H1 (cell line): ENCODE measurements at regions not wholly inside any gene's neighbourhood (a gene's known extent, or its start where the extent isn't known, plus 50 kb on each side); places are given as distances from the start of the nearest gene placed in this dataset.

Experiments
- CTCF ChIA-PET: fragments of 300-600 bp; sonication (Branson Sonifier 250); formaldehyde crosslinking; loops from one replicate; lab custom pipeline; 2021; ENCODE audit not compliant: partially characterized antibody; lab: Charles Lee
- POLR2A ChIA-PET: fragments of 300-600 bp; sonication (Branson Sonifier 250); formaldehyde crosslinking; loops from one replicate; lab custom pipeline; 2021; ENCODE audit warnings: inconsistent platforms; ENCODE audit not compliant: partially characterized antibody; lab: Charles Lee
- DNase-seq, 2 experiments: peaks; one replicate each; pipeline versions ENCODE4 v3.0.0 to v3.0.0-alpha.2; 2010 to 2022; ENCODE audit warnings: low spot score in 2 of 2, low read depth in 1 of 2, mixed read lengths in 1 of 2
- FAIRE-seq: peaks from 2 replicates; lab custom pipeline; 2011; peaks lifted over from hg19 to GRCh38; lab: Jason Lieb, UNC
- H2AFZ ChIP-seq: 2 replicates; pipeline ENCODE4 v1.8.1; 2012; ENCODE audit warnings: low read length, inconsistent platforms
- H2AK5ac ChIP-seq: 2 replicates; pipeline ENCODE4 v1.6.1; 2013; ENCODE audit warnings: low read depth, low read length
- H2BK120ac ChIP-seq: replicated peaks from 2 replicates; pipeline ENCODE3; 2013; ENCODE audit warnings: low read depth, low read length, inconsistent platforms
- H2BK12ac ChIP-seq: 2 replicates; pipeline ENCODE4 v1.6.1; 2013; ENCODE audit warnings: low read depth, low read length
- H2BK15ac ChIP-seq: 2 replicates; pipeline ENCODE4 v1.6.1; 2013; ENCODE audit warnings: low read length
- H2BK20ac ChIP-seq: 2 replicates; pipeline ENCODE4 v1.6.1; 2013; ENCODE audit warnings: low read length
- H2BK5ac ChIP-seq: 2 replicates; pipeline ENCODE4 v1.6.1; 2013; ENCODE audit warnings: low read depth, low read length
- H3K14ac ChIP-seq: 2 replicates; pipeline ENCODE4 v1.6.1; 2013; ENCODE audit warnings: inconsistent platforms; ENCODE audit not compliant: insufficient read length
- H3K18ac ChIP-seq: 2 replicates; pipeline ENCODE4 v1.6.1; 2013; ENCODE audit warnings: low read length; ENCODE audit errors: extremely low read depth
- H3K23ac ChIP-seq: 2 replicates; pipeline ENCODE4 v1.6.1; 2013; ENCODE audit warnings: inconsistent platforms; ENCODE audit not compliant: insufficient read length
- H3K23me2 ChIP-seq: 2 replicates; pipeline ENCODE4 v1.6.1; 2013; ENCODE audit warnings: low read depth, low read length
- H3K27ac ChIP-seq: 2 replicates; pipeline ENCODE4 v1.6.1; 2011; ENCODE audit warnings: low read depth, low read length, inconsistent platforms
- H3K27me3 ChIP-seq, 4 experiments: replicated peaks in 1 of 4; 1 replicate in 1 of 4; 2 replicates in 3 of 4; pipeline versions ENCODE4 v1.6.1 to v1.8.1; 2011 to 2013; ENCODE audit warnings: low read length in 3 of 4, mild to moderate bottlenecking in 3 of 4, inconsistent platforms in 2 of 4, mixed read lengths in 2 of 4, moderate library complexity in 1 of 4; ENCODE audit not compliant: control insufficient read depth in 3 of 4, insufficient read depth in 3 of 4; ENCODE audit errors: extremely low read depth in 1 of 4
- H3K36me3 ChIP-seq, 4 experiments: 2 replicates each; pipeline versions ENCODE4 v1.6.1 to v1.8.1; 2011 to 2013; ENCODE audit warnings: mild to moderate bottlenecking in 4 of 4, low read length in 3 of 4, moderate library complexity in 2 of 4, control low read depth in 1 of 4, inconsistent platforms in 1 of 4; ENCODE audit not compliant: insufficient read depth in 4 of 4, control insufficient read depth in 2 of 4
- H3K4ac ChIP-seq: replicated peaks from 2 replicates; pipeline ENCODE3; 2013; ENCODE audit warnings: low read length, low read depth, mixed read lengths, inconsistent platforms; ENCODE audit not compliant: insufficient read length
- H3K4me1 ChIP-seq, 4 experiments: replicated peaks in 1 of 4; 1 replicate in 1 of 4; 2 replicates in 3 of 4; pipeline versions ENCODE4 v1.6.1 to v1.8.1; 2011 to 2013; ENCODE audit warnings: low read length in 3 of 4, inconsistent platforms in 2 of 4, mixed read lengths in 1 of 4; ENCODE audit not compliant: insufficient read depth in 4 of 4, control insufficient read depth in 3 of 4
- H3K4me2 ChIP-seq, 2 experiments: 2 replicates each; pipeline versions ENCODE4 v1.6.1 to v1.8.1; 2011 to 2013; ENCODE audit warnings: low read depth in 2 of 2, low read length in 2 of 2, control low read depth in 1 of 2, inconsistent platforms in 1 of 2, mild to moderate bottlenecking in 1 of 2; ENCODE audit not compliant: insufficient read depth in 1 of 2
- H3K4me3 ChIP-seq, 4 experiments: fragments of 200-600, 300-600 bp in 1 of 4; sonication (generic), shearing (Covaris generic), sonication (Bioruptor Twin) in 1 of 4; 2 replicates each; pipeline versions ENCODE4 v1.5.1 to v1.8.1; 2011 to 2016; ENCODE audit warnings: low read length in 4 of 4, low read depth in 3 of 4, control low read depth in 2 of 4, inconsistent platforms in 2 of 4, mild to moderate bottlenecking in 2 of 4, mixed read lengths in 1 of 4, moderate library complexity in 1 of 4; ENCODE audit not compliant: insufficient read depth in 2 of 4; ENCODE audit errors: extremely low read depth in 1 of 4
- H3K56ac ChIP-seq: replicated peaks from 2 replicates; pipeline ENCODE3; 2013; ENCODE audit warnings: low read depth, mild to moderate bottlenecking, mixed read lengths, low read length, inconsistent platforms; ENCODE audit not compliant: insufficient read length
- H3K79me1 ChIP-seq: 2 replicates; pipeline ENCODE4 v1.6.1; 2013; ENCODE audit warnings: low read depth, low read length, control low read depth
- H3K79me2 ChIP-seq, 2 experiments: 2 replicates each; pipeline versions ENCODE4 v1.6.1 to v1.8.1; 2012 to 2013; ENCODE audit warnings: low read length in 2 of 2, mild to moderate bottlenecking in 2 of 2, inconsistent platforms in 1 of 2; ENCODE audit not compliant: insufficient read depth in 2 of 2, control insufficient read depth in 1 of 2
- H3K9ac ChIP-seq, 4 experiments: replicated peaks in 1 of 4; 1 replicate in 1 of 4; 2 replicates in 3 of 4; pipeline versions ENCODE4 v1.6.1 to v1.8.1; 2011 to 2013; ENCODE audit warnings: low read depth in 3 of 4, low read length in 3 of 4, control low read depth in 2 of 4, mild to moderate bottlenecking in 2 of 4, moderate library complexity in 2 of 4, inconsistent platforms in 1 of 4; ENCODE audit errors: extremely low read depth in 1 of 4
- H3K9me3 ChIP-seq, 2 experiments: 2 replicates each; pipeline versions ENCODE4 v1.6.1 to v1.8.1; 2012 to 2013; ENCODE audit warnings: mild to moderate bottlenecking in 2 of 2, moderate library complexity in 2 of 2, control low read depth in 1 of 2, inconsistent platforms in 1 of 2, low read depth in 1 of 2, low read length in 1 of 2, mixed read lengths in 1 of 2; ENCODE audit not compliant: insufficient read depth in 2 of 2
- H4K20me1 ChIP-seq, 2 experiments: replicated peaks in 1 of 2; 2 replicates each; pipeline versions ENCODE3 to v1.8.1; 2011 to 2013; ENCODE audit warnings: inconsistent platforms in 2 of 2, low read length in 2 of 2, mild to moderate bottlenecking in 1 of 2; ENCODE audit not compliant: insufficient read depth in 2 of 2, control insufficient read depth in 1 of 2
- H4K5ac ChIP-seq: 2 replicates; pipeline ENCODE4 v1.6.1; 2013; ENCODE audit warnings: low read length, low read depth, mixed read lengths, inconsistent platforms; ENCODE audit not compliant: insufficient read length
- H4K8ac ChIP-seq: 2 replicates; pipeline ENCODE4 v1.8.0; 2013; ENCODE audit warnings: mild to moderate bottlenecking, moderate library complexity, low read length, inconsistent platforms; ENCODE audit not compliant: insufficient read depth; ENCODE audit errors: extremely low read depth
- H4K91ac ChIP-seq: replicated peaks from 2 replicates; pipeline ENCODE3; 2013; ENCODE audit warnings: low read length, mixed read lengths, inconsistent platforms; ENCODE audit not compliant: insufficient read length
- BRCA1 ChIP-seq: IDR thresholded peaks from 2 replicates; pipeline ENCODE4 v1.6.1; 2012; ENCODE audit warnings: low read depth, low read length, improper control_type of control experiment
- CEBPB ChIP-seq: IDR thresholded peaks from 2 replicates; pipeline ENCODE4 v1.6.1; 2012; ENCODE audit warnings: low read depth, low read length
- SIRT6 ChIP-seq: IDR thresholded peaks from one replicate; pipeline ENCODE4 v1.7.1; 2012; ENCODE audit warnings: low read length, inconsistent platforms
- SP1 ChIP-seq: IDR thresholded peaks from 2 replicates; pipeline ENCODE4 v1.6.1; 2011; ENCODE audit warnings: low read depth, low read length
- TEAD4 ChIP-seq: IDR thresholded peaks from 2 replicates; pipeline ENCODE4 v1.6.1; 2012; ENCODE audit warnings: low read depth, low read length, inconsistent platforms, mixed read lengths
- WGBS, 2 experiments: shearing (Covaris generic) in 1 of 2; methylation state at CpG; one replicate each; pipeline versions ENCODE4 v1.1.6 to v1.1.7; 2013 to 2015; ENCODE audit warnings: low lambda C conversion rate in 2 of 2, mixed read lengths in 2 of 2, inconsistent platforms in 1 of 2, low coverage in 1 of 2, missing lambda C conversion rate in 1 of 2; ENCODE audit not compliant: insufficient replicate concordance in 2 of 2, insufficient coverage in 1 of 2, insufficient read length in 1 of 2; ENCODE audit errors: extremely low coverage in 1 of 2, missing lambda C conversion rate in 1 of 2; 5-methylcytosine and 5-hydroxymethylcytosine counted together
- TF ChIP-seq, protein P1 (sequence below), 3 experiments: IDR thresholded peaks; 1 replicate in 2 of 3; 2 replicates in 1 of 3; pipeline versions ENCODE4 v1.5.1 to v1.6.1; 2011; ENCODE audit warnings: low read length in 3 of 3, mild to moderate bottlenecking in 3 of 3, inconsistent platforms in 2 of 3, low read depth in 1 of 3, moderate library complexity in 1 of 3; ENCODE audit not compliant: insufficient read depth in 1 of 3; ENCODE audit errors: control extremely low read depth in 1 of 3

DNA sequence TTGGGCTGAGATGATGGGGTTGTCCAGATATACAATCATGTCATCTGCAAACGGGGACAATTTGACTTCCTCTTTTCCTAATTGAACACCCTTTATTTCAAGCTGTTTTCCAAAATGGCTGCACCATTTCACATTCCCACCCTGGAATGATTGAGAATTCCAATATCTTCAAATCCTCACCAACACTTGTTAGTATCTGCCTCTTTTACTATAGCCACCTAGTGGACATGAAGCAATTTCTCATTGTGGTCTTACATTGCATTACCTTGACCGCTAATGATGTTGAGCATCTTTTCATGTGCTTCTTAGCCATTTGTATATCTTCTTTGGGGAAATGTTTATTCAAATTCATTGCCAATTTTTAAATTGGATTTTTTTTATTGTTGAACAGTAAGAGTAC lies 364.8 kb downstream of the SMARCA1 start:
- Histone ChIP-seq H2AFZ (no peak overlapping the region), H2AK5ac (no peak overlapping the region), H2BK20ac (no peak overlapping the region), H3K9ac (no peak overlapping the region), H2BK120ac (no peak overlapping the region), H3K23ac (no peak overlapping the region), H3K9me3 (no peaks in the 10 kb centered on the region), H3K27me3 (no peaks in the 10 kb centered on the region), H3K56ac (no peak overlapping the region), H4K8ac (no peak overlapping the region), H3K14ac (no peak overlapping the region), H4K20me1 (no peaks in the 10 kb centered on the region), H3K4ac (no peak overlapping the region), H2BK12ac (no peak overlapping the region), H3K4me1 (peaks cover 0 to 4% (median 0%) of the 10 kb centered on the region in 4 experiments; a peak in 1 of 7 replicates), H2BK15ac (no peak overlapping the region), H4K91ac (no peak overlapping the region), H3K23me2 (no peaks in the 10 kb centered on the region), H3K4me2 (no peak overlapping the region), H4K5ac (no peak overlapping the region), H3K79me1 (no peaks in the 10 kb centered on the region), H3K4me3 (no peak overlapping the region), H3K36me3 (no peaks in the 10 kb centered on the region), H3K27ac (no peak overlapping the region), H3K79me2 (no peaks in the 10 kb centered on the region), H2BK5ac (no peak overlapping the region), H3K18ac (no peak overlapping the region)
- WGBS, 2 experiments: 93% methylated on average over 2 of the region's 2 CpGs; no CpG with 5 or more reads in 1 of the 2 experiments
- ChIA-PET POLR2A (no interaction called here), CTCF (no interaction called here)
- FAIRE-seq (peak; percentile 85), DNase-seq (no peak)
- TF ChIP-seq CEBPB (no peak), TEAD4 (no peak), SP1 (no peak), SIRT6 (no peak), BRCA1 (no peak)
- TF ChIP-seq, protein P1, sequence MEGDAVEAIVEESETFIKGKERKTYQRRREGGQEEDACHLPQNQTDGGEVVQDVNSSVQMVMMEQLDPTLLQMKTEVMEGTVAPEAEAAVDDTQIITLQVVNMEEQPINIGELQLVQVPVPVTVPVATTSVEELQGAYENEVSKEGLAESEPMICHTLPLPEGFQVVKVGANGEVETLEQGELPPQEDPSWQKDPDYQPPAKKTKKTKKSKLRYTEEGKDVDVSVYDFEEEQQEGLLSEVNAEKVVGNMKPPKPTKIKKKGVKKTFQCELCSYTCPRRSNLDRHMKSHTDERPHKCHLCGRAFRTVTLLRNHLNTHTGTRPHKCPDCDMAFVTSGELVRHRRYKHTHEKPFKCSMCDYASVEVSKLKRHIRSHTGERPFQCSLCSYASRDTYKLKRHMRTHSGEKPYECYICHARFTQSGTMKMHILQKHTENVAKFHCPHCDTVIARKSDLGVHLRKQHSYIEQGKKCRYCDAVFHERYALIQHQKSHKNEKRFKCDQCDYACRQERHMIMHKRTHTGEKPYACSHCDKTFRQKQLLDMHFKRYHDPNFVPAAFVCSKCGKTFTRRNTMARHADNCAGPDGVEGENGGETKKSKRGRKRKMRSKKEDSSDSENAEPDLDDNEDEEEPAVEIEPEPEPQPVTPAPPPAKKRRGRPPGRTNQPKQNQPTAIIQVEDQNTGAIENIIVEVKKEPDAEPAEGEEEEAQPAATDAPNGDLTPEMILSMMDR (IDR thresholded peaks at IDR 0.05; ENCODE audit: control extremely low read depth in 1 of 3, insufficient read depth in 1 of 3, low read depth in 1 of 3, low read length in 3 of 3): peak in 1 of 3 experiments; percentile 11; a peak in 1 of 4 replicates
